Sigmoid colon (tissue), 4 donors: ENCODE measurements at regions not wholly inside any gene's neighbourhood (a gene's known extent, or its start where the extent isn't known, plus 50 kb on each side); places are given as distances from the start of the nearest gene placed in this dataset.

ENCODE experiments used
- EP300 ChIP-seq, 4 donors: sonication (generic); formaldehyde crosslinking; IDR thresholded peaks; one replicate each; pipeline ENCODE4 v1.6.1; 2017; ENCODE audit warnings: antibody characterized with exemption in 4 of 4
- POLR2A ChIP-seq, 2 donors: fragments of 450-650 bp; IDR thresholded peaks; one replicate each; pipeline ENCODE4 v1.6.1; 2016; ENCODE audit warnings: antibody characterized with exemption in 2 of 2, mild to moderate bottlenecking in 2 of 2, moderate library complexity in 2 of 2
- POLR2AphosphoS5 ChIP-seq, 4 donors: sonication (generic); formaldehyde crosslinking; IDR thresholded peaks; one replicate each; pipeline ENCODE4 v1.6.1; 2017; ENCODE audit warnings: antibody characterized with exemption in 4 of 4
- TF ChIP-seq, protein P1 (sequence below), 4 experiments: fragments of 450-650 bp in 3 of 4; fragments of 200-600 bp in 1 of 4; IDR thresholded peaks; one replicate each; pipeline ENCODE4 v1.5.1; 2016 to 2019; ENCODE audit warnings: antibody characterized with exemption in 4 of 4, mild to moderate bottlenecking in 3 of 4, moderate library complexity in 2 of 4

DNA sequence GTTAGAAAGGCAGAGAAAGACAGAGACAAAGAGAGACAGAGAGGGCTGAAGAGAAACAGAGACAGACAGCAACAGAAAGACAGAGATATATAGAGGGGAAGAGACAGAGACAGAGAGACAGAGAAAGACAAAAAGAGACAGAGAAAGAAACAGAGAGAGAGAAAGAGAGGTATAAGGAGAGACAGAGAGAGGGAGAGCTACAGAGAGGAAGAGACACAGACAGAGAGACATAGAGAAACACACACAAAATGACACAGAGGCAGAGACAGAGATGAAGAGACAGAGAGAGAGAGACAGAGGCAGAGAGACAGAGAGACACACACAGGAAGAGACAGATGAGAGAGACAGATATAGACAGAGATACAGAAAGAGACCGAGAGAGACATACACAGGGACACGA lies 168.6 kb downstream of the TMEM121 start:
- no peak for TF ChIP-seq EP300 (IDR thresholded peaks at IDR 0.05)
- TF ChIP-seq, protein P1, sequence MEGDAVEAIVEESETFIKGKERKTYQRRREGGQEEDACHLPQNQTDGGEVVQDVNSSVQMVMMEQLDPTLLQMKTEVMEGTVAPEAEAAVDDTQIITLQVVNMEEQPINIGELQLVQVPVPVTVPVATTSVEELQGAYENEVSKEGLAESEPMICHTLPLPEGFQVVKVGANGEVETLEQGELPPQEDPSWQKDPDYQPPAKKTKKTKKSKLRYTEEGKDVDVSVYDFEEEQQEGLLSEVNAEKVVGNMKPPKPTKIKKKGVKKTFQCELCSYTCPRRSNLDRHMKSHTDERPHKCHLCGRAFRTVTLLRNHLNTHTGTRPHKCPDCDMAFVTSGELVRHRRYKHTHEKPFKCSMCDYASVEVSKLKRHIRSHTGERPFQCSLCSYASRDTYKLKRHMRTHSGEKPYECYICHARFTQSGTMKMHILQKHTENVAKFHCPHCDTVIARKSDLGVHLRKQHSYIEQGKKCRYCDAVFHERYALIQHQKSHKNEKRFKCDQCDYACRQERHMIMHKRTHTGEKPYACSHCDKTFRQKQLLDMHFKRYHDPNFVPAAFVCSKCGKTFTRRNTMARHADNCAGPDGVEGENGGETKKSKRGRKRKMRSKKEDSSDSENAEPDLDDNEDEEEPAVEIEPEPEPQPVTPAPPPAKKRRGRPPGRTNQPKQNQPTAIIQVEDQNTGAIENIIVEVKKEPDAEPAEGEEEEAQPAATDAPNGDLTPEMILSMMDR (IDR thresholded peaks at IDR 0.05): no peak
- TF ChIP-seq POLR2A (IDR thresholded peaks at IDR 0.05): no peak
- no peak for TF ChIP-seq POLR2AphosphoS5 (IDR thresholded peaks at IDR 0.05)
